SK-N-SH treated with all-trans-retinoic acid at 6 μM for 48 hours (cell line): ENCODE measurements at regions not wholly inside any gene's neighbourhood (a gene's known extent, or its start where the extent isn't known, plus 50 kb on each side); places are given as distances from the start of the nearest gene placed in this dataset.

Experiments
- ATAC-seq: fragments of 200-7000 bp; cut with Tn5 transposase; 3 replicates; pipeline ENCODE4 v1.9.1; 2020; ENCODE audit warnings: mild to moderate bottlenecking, moderate library complexity
- ARNTL ChIP-seq: fragments of 450-650 bp; formaldehyde crosslinking; IDR thresholded peaks from 2 replicates; pipeline ENCODE4 v1.5.0; 2020; ENCODE audit warnings: low read depth, mild to moderate bottlenecking, moderate library complexity, borderline replicate concordance
- BACH2 ChIP-seq: fragments of 250-450 bp; sonication (Bioruptor Pico); IDR thresholded peaks from 2 replicates; pipeline ENCODE4 v1.9.0; 2021; ENCODE audit warnings: mild to moderate bottlenecking, borderline replicate concordance
- CSDC2 ChIP-seq: fragments of 250-450 bp; sonication (Bioruptor Pico); IDR thresholded peaks from 2 replicates; pipeline ENCODE4 v1.5.0; 2020; ENCODE audit warnings: mild to moderate bottlenecking, moderate library complexity
- CSRNP3 ChIP-seq: fragments of 250-450 bp; sonication (Bioruptor Pico); IDR thresholded peaks from 2 replicates; pipeline ENCODE4 v1.5.1; 2021; ENCODE audit warnings: mild to moderate bottlenecking, moderate library complexity
- ESRRG ChIP-seq: fragments of 250-450 bp; sonication (Bioruptor Pico); IDR thresholded peaks from 2 replicates; pipeline ENCODE4 v1.6.1; 2021; ENCODE audit warnings: mild to moderate bottlenecking
- GLIS3 ChIP-seq: fragments of 250-450 bp; sonication (Bioruptor Pico); IDR thresholded peaks from 2 replicates; pipeline ENCODE4 v1.5.0; 2020; ENCODE audit warnings: mild to moderate bottlenecking, moderate library complexity
- ISL1 ChIP-seq: fragments of 250-450 bp; sonication (Bioruptor Pico); IDR thresholded peaks from 2 replicates; pipeline ENCODE4 v2.1.2; 2022; ENCODE audit warnings: mild to moderate bottlenecking, moderate library complexity
- OSR1 ChIP-seq: fragments of 250-450 bp; sonication (Bioruptor Pico); IDR thresholded peaks from 2 replicates; pipeline ENCODE4 v1.8.0; 2022; ENCODE audit warnings: moderate library complexity, mild to moderate bottlenecking, inconsistent platforms
- PATZ1 ChIP-seq: fragments of 250-450 bp; sonication (Bioruptor Pico); IDR thresholded peaks from 2 replicates; pipeline ENCODE4 v1.8.0; 2020; ENCODE audit warnings: mild to moderate bottlenecking, moderate library complexity, borderline replicate concordance
- POU6F1 ChIP-seq: fragments of 250-450 bp; sonication (Bioruptor Pico); IDR thresholded peaks from 2 replicates; pipeline ENCODE4 v1.8.0; 2021; ENCODE audit warnings: low read depth, mild to moderate bottlenecking, moderate library complexity, borderline replicate concordance
- PPARA ChIP-seq: fragments of 250-450 bp; sonication (Bioruptor Pico); IDR thresholded peaks from 2 replicates; pipeline ENCODE4 v1.5.0; 2020; ENCODE audit warnings: mild to moderate bottlenecking, borderline replicate concordance
- RARB ChIP-seq: fragments of 250-450 bp; sonication (Bioruptor Pico); IDR thresholded peaks from 2 replicates; pipeline ENCODE4 v1.8.0; 2021; ENCODE audit warnings: mild to moderate bottlenecking, moderate library complexity
- TCF4 ChIP-seq: fragments of 250-450 bp; sonication (Bioruptor Pico); IDR thresholded peaks from 2 replicates; pipeline ENCODE4 v1.8.0; 2021; ENCODE audit warnings: mild to moderate bottlenecking, moderate library complexity, borderline replicate concordance
- TOX ChIP-seq: fragments of 250-450 bp; sonication (Bioruptor Pico); IDR thresholded peaks from 2 replicates; pipeline ENCODE4 v1.8.0; 2021; ENCODE audit warnings: mild to moderate bottlenecking, moderate library complexity, borderline replicate concordance
- ZC3H10 ChIP-seq: fragments of 250-450 bp; sonication (Bioruptor Pico); IDR thresholded peaks from 2 replicates; pipeline ENCODE4 v1.5.1; 2021; ENCODE audit warnings: mild to moderate bottlenecking, moderate library complexity
- ZFP3 ChIP-seq: fragments of 250-450 bp; sonication (Bioruptor Pico); IDR thresholded peaks from 2 replicates; pipeline ENCODE4 v1.5.0; 2020; ENCODE audit warnings: mild to moderate bottlenecking, moderate library complexity
- ZFP30 ChIP-seq: fragments of 450-650 bp; formaldehyde crosslinking; IDR thresholded peaks from 2 replicates; pipeline ENCODE4 v1.5.0; 2022; ENCODE audit warnings: mild to moderate bottlenecking, moderate library complexity
- ZNF565 ChIP-seq: fragments of 450-650 bp; formaldehyde crosslinking; conservative IDR thresholded peaks from 2 replicates; pipeline ENCODE4 v1.5.0; 2020; ENCODE audit warnings: low read depth, mild to moderate bottlenecking, moderate library complexity
- ZNF70 ChIP-seq: fragments of 450-650 bp; formaldehyde crosslinking; IDR thresholded peaks from 2 replicates; pipeline ENCODE4 v1.5.0; 2020; ENCODE audit warnings: mild to moderate bottlenecking, moderate library complexity
- ZNF8 ChIP-seq: fragments of 450-650 bp; formaldehyde crosslinking; IDR thresholded peaks from 2 replicates; pipeline ENCODE4 v1.5.0; 2020; ENCODE audit warnings: mild to moderate bottlenecking, moderate library complexity
- TF ChIP-seq, protein P1 (sequence below): fragments of 250-450 bp; sonication (Bioruptor Pico); IDR thresholded peaks from 2 replicates; pipeline ENCODE4 v1.5.0; 2020; ENCODE audit warnings: mild to moderate bottlenecking, moderate library complexity

GRCh38 chr1:90650401-90650800 is 66.7 kb downstream of the BARHL2 start:
- TF ChIP-seq CSDC2 (no peak), ZC3H10 (CRISPR knock-in tag) (no peak), TCF4 (CRISPR knock-in tag) (no peak), ZNF70 (no peak), ZFP3 (no peak), RARB (CRISPR knock-in tag) (no peak), ZNF8 (CRISPR knock-in tag) (no peak), ZFP30 (CRISPR knock-in tag) (no peak), ARNTL (no peak), ISL1 (CRISPR knock-in tag) (no peak), ZNF565 (CRISPR knock-in tag) (no peak), CSRNP3 (no peak), ESRRG (CRISPR knock-in tag) (no peak)
- TF ChIP-seq, protein P1, sequence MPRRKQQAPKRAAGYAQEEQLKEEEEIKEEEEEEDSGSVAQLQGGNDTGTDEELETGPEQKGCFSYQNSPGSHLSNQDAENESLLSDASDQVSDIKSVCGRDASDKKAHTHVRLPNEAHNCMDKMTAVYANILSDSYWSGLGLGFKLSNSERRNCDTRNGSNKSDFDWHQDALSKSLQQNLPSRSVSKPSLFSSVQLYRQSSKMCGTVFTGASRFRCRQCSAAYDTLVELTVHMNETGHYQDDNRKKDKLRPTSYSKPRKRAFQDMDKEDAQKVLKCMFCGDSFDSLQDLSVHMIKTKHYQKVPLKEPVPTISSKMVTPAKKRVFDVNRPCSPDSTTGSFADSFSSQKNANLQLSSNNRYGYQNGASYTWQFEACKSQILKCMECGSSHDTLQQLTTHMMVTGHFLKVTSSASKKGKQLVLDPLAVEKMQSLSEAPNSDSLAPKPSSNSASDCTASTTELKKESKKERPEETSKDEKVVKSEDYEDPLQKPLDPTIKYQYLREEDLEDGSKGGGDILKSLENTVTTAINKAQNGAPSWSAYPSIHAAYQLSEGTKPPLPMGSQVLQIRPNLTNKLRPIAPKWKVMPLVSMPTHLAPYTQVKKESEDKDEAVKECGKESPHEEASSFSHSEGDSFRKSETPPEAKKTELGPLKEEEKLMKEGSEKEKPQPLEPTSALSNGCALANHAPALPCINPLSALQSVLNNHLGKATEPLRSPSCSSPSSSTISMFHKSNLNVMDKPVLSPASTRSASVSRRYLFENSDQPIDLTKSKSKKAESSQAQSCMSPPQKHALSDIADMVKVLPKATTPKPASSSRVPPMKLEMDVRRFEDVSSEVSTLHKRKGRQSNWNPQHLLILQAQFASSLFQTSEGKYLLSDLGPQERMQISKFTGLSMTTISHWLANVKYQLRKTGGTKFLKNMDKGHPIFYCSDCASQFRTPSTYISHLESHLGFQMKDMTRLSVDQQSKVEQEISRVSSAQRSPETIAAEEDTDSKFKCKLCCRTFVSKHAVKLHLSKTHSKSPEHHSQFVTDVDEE (CRISPR knock-in tag) = no peak
- ATAC-seq = no peak

GRCh38 chr1:90640325-90640724 is 76.8 kb downstream of the BARHL2 start:
- no peak for TF ChIP-seq ZC3H10 (CRISPR knock-in tag)
- TF ChIP-seq PPARA (CRISPR knock-in tag) = no peak
- TF ChIP-seq CSDC2 = no peak
- TF ChIP-seq POU6F1 = no peak
- no peak for TF ChIP-seq ZNF8 (CRISPR knock-in tag)
- TF ChIP-seq ISL1 (CRISPR knock-in tag) = no peak
- TF ChIP-seq TOX = no peak
- TF ChIP-seq ESRRG (CRISPR knock-in tag) = no peak
- TF ChIP-seq, protein P1 (CRISPR knock-in tag) = no peak
- TF ChIP-seq ZNF70 = no peak
- no peak for TF ChIP-seq ZNF565 (CRISPR knock-in tag)
- no peak for TF ChIP-seq TCF4 (CRISPR knock-in tag)
- no peak for ATAC-seq

DNA sequence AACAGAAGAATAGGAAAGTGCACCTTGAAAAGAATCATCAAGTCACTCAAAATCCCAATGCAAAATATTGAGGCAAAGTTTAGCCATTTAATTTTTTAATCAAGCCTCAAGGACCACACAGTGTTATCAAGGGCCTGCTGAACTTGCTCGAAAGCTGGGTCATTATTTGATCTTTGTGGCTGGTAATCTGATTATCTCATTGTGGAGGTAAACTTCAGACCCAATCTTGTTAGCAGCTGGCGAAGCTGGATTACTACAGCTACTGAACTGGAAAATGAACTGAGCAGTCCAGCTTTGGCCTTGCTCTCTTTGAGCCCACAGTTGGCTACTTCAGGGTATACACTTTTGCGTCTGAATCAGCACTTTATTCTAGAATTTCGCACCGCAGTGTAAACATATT is 94.4 kb downstream of the BARHL2 start:
- ATAC-seq = no peak
- no peak for TF ChIP-seq TCF4 (CRISPR knock-in tag)
- no peak for TF ChIP-seq RARB (CRISPR knock-in tag)
- TF ChIP-seq GLIS3 (CRISPR knock-in tag) = no peak
- TF ChIP-seq ZC3H10 (CRISPR knock-in tag) = no peak
- TF ChIP-seq CSRNP3 = no peak
- no peak for TF ChIP-seq ZFP30 (CRISPR knock-in tag)
- TF ChIP-seq POU6F1 = no peak
- TF ChIP-seq PATZ1 (CRISPR knock-in tag) = no peak
- no peak for TF ChIP-seq PPARA (CRISPR knock-in tag)
- TF ChIP-seq ZNF70 = no peak
- TF ChIP-seq ZNF8 (CRISPR knock-in tag) = no peak
- TF ChIP-seq TOX = no peak
- no peak for TF ChIP-seq CSDC2
- no peak for TF ChIP-seq OSR1 (CRISPR knock-in tag)
- no peak for TF ChIP-seq ESRRG (CRISPR knock-in tag)
- TF ChIP-seq ZFP3 = no peak
- TF ChIP-seq BACH2 (CRISPR knock-in tag) = no peak
